Stimulated activated CD4-positive, alpha-beta T cell treated with anti-CD3 and anti-CD28 coated beads, TNF-alpha, amount 100 ng/mL, for 4 hours (primary cell): ENCODE measurements at regions not wholly inside any gene's neighbourhood (a gene's known extent, or its start where the extent isn't known, plus 50 kb on each side); places are given as distances from the start of the nearest gene placed in this dataset.

Experiments used
- DNase-seq, 3 experiments: peaks; one replicate each; pipeline ENCODE4 v3.0.0-alpha.2; 2020; ENCODE audit warnings: low read depth in 3 of 3

DNA sequence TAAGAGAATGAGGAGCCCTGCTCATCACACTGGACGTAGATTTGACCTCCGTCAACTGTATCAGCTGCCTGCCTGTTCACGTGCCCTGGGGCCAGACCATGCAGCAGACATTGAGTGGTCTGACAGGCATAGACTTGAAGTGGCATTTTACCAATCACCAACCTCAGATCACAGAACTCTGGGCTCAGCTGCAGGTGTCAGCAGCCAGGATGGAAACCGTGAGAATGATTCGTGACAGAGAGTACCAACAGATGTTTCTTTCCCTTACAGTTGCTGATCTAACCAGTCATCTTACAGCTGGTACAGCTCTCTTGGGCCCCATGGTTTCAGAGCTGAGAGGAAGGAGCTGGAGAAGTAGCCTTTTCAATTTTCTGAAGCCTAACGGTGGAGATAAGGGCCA is 148.9 kb downstream of the EN1 start:
- no peak for DNase-seq

DNA sequence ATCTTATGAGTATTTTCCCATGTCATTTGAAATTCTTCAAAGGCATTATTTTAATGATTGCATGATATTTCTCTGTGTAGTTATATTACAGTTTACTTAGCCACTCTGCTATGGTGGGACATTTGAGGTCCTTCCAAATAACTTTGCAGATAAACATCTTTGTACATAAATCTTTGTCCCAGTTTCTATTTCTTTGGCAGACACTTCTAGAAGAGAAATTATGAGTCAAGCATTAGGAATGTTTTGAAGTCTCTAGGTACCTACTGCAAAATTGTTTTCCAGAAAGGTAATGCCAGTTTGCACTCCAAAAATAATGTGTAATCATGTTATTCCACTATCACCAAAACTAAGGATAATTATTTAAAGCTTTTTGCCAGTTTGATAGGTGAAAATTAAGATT is 149.7 kb downstream of the EN1 start:
- DNase-seq = no peak

GRCh38 chr2:118696786-118697465 is 150.5 kb downstream of the EN1 start:
- no peak for DNase-seq

DNA sequence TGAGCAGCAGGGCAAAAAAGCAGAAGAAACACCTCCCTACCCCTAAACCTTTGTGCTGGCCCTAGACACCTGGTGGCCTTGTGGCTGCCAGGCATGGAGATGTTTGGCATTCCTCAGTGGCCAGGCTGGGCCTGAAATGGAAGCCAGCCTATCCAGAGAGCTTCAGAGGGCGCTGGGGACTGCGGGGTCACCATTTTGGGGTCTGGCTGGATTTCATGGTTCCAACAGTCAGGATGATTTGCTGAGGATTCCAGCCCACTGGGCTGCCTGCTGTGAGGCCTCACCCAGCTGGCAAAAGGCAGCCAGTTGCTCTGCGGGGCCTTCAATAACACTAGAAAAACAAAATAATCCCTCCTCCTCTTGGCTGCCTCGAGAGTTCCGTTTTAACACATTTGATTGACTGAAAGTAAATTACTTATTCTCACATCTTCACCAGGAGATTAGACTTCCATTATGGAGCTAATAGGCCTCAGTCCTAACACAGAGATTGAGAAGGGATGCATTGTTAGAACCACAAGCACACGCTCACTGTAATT is 154.1 kb downstream of the EN1 start:
- no peak for DNase-seq

DNA sequence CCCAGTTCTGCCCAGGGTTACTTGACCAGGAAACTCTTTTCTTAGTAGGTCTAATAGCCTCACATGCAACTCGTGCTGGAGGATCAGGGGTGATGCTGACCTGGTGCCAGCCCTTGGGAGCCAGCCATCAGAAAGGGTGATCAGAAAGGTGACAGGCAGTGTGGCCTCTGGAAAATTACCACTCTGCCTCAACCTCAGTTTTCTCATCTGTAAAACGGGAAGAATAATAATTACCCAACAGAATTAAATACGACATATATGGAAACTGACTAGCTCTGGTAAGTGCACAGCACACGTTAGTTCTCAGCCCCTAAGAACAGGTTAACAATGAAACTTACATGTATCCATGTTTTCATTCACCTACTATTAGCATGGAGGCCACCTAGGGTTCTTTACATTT is 157.6 kb downstream of the EN1 start:
- no peak for DNase-seq

GRCh38 chr2:118689456-118689855 is 158.0 kb downstream of the EN1 start:
- no peak for DNase-seq

GRCh38 chr2:118689033-118689432 is 158.4 kb downstream of the EN1 start:
- DNase-seq = no peak

DNA sequence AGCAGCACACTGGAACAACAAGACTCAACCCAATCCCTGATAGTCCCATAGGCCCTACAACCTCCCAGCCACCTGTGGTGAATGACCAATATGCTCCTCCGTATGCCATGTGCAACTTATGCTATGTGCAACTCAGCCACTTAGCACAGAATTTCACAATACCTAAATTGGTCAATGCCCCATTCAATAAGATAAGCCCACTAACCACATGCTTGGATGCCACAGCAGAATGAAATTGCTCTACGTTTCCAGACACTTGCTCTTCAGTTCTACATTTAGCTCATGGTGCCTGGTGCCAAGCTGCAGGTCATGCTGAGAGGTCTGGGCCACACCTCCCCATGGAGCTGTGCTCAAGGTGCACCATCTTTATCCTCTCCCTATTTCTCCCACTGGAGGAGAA is 159.8 kb downstream of the EN1 start:
- DNase-seq = no peak

GRCh38 chr2:118687192-118687591 is 160.3 kb downstream of the EN1 start:
- no peak for DNase-seq

DNA sequence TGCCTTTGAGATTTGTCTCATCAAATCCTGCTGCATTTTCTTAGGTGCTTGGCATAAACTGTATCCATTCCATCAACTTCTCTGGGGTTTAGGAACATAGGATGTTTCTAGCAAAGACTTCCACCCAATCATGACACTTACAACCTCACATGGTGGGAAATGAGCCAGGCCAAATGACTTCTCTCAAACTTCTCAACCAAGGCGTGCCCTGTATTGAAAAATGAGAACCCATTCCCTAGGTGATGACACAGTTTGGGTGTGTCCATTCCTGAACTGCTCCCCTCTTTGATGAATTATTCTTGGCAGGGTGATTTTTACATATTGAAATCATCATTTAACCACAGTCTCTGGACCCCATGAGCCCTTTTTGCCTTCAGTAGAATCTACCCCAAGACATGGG is 161.1 kb downstream of the EN1 start:
- DNase-seq = no peak

DNA sequence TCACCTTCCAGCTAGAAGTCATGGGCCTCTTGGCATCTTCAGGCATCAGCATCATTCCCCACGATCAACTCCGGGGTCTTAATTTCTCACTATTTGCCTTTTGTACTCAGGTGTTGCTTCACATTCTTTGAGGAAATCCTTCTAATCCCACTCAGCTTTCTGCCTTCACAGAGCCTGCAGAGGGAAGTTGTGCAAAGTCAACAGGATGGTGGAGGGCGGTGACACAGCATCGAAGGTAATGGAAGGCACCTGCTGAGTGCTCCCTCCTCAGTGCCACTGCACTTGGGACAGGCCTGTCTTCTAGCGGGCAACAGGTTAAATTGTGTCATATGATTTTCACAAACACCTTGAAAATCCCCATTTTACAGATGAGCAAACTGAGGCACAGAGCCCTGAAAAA is 164.0 kb downstream of the EN1 start:
- DNase-seq = no peak

DNA sequence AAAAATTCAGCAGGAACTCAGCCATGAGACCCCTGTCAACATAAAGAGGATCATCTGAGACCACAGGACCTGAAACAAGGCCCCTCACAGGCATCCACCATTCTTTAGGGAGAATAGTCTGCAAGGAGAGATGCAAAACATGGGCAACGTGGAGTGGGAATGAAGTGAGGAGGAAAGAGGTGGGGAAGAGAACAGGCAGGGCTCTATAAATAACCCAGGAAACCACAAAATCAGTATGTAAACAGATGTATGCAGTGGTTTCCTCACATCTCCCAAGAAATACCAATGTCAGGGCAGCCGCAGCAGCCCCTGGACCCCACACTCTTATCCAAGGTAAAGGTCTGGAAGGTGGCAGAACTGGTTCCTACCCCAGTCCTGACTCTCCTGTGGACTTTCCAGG is 168.5 kb downstream of the EN1 start:
- no peak for DNase-seq

DNA sequence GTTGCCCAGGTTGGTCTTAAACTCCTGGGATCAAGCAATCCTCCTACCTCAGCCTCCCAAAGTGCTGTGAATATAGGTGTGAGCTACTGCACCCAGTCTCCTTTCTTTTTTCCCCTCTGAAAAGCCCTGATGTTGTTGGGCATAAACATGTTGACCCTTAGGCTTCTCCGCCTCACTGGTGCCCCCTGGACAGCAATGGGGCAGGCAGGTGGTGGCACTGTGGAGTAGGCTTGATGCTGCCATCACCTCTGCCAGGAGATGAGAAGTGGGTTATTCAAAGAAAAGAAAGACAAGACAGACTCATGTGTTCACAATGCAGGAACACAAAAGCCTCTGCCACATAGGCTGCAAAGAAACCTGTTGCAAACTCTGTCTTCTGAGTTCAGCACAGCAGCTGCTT is 169.9 kb downstream of the EN1 start:
- DNase-seq = no peak

DNA sequence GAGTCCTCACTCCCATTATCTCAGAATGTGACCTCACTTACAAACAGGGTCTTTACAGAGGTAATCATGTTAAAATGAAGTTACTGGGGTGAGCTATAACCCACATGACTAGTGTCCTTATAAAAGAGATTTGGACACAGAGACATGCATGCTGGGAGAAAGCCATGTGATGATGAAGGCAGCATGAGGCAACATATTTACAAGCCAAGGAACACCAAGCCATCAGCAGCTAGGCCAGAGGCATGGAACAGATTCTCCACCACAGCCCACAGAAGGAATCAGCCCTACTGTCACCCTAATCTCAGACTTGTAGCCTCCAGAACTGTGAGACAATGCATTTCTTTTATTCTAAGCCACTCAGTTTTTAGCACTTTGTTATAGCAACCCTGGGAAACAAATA is 171.9 kb downstream of the EN1 start:
- DNase-seq = no peak

- no peak for DNase-seq
Measured at GRCh38 chr2:118672571-118673158, 174.8 kb downstream of the EN1 start.

- no peak for DNase-seq
Measured at GRCh38 chr2:118671701-118672454, 175.6 kb downstream of the EN1 start.

GRCh38 chr2:118670838-118671237 is 176.6 kb downstream of the EN1 start:
- no peak for DNase-seq

DNA sequence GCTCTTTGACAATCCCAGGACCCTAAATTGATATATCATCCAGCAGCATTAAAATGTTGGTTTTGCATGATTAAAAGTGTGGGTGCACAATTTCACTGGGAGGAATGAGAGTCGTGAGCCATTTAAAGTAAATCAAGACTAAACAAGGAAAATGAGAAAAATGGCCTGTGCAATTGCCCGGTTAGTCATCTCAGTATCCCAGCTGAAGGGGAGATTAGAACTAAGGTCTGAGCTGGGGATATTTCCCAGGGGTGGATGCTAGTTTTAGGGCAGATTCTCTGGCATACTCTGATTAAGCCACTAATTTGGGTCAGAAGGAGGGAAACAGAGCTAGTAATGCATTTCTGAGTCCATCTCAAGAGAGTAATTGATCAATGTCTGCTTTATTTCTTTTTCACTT is 177.2 kb downstream of the EN1 start:
- DNase-seq = no peak

DNA sequence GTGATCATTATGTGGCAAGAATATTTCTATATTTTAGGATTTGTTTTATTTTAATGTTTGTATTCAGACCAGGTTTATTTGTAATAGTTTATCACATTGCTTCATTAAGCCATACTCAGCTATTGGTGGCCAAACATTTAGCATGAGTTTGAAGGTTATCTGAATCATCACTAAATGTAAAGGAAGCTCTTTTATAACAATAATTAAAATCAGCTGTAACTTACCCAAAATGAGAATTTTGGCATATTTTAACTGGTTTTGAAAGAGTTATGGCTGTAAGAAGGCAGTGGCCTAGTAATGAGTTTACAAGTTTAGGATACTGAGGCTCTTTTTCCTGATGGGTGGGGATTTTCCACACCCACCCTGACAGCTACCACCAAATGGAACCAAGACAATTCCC is 177.8 kb downstream of the EN1 start:
- no peak for DNase-seq

GRCh38 chr2:118668431-118669424 is 178.7 kb downstream of the EN1 start:
- no peak for DNase-seq

DNA sequence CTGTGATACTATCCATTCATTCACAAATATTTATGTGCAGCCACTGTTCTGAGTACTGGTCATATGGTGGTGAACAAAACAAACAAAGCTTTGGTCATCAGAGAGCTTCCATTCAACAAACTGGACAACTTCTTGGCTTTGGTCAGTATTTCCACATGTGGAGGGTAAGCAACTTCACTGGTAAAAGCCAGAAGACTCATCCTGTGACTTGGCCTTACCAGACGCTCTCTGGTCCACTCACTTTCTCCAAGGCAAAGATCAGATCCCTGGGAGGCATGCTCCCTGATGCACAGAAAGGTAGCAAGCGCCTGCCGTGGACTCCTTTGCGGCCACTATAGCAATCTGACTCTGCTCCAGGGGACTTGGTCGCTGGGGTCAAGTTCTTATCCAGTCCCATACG is 179.5 kb downstream of the EN1 start:
- DNase-seq = no peak

GRCh38 chr2:118667348-118667747 is 180.1 kb downstream of the EN1 start:
- DNase-seq = no peak
